GM23338 (cell line): ENCODE measurements at regions not wholly inside any gene's neighbourhood (a gene's known extent, or its start where the extent isn't known, plus 50 kb on each side); places are given as distances from the start of the nearest gene placed in this dataset.

Source experiments
- ATAC-seq: fragments of 200-7000 bp; cut with Tn5 transposase; 3 replicates; pipeline ENCODE4 v1.9.1; 2020
- DNase-seq: peaks from one replicate; pipeline ENCODE4 v3.0.0-alpha.2; 2015; ENCODE audit warnings: low spot score
- H2AFZ ChIP-seq: fragments of 200-600 bp; sonication (generic); 2 replicates; pipeline ENCODE4 v1.8.0; 2016; ENCODE audit warnings: antibody characterized with exemption, mild to moderate bottlenecking, moderate library complexity
- H3F3A ChIP-seq: fragments of 200-600 bp; sonication (generic); replicated peaks from 2 replicates; pipeline ENCODE4 v1.8.0; 2017; ENCODE audit warnings: antibody characterized with exemption, mixed run types, low read depth
- H3K27ac ChIP-seq: fragments of 200-600 bp; sonication (generic); 2 replicates; pipeline ENCODE4 v1.6.1; 2016; ENCODE audit warnings: low read depth
- H3K27me3 ChIP-seq: fragments of 200-600 bp; sonication (generic); 2 replicates; pipeline ENCODE4 v1.8.0; 2016; ENCODE audit warnings: mild to moderate bottlenecking, mixed run types, moderate library complexity; ENCODE audit not compliant: insufficient read depth
- H3K36me3 ChIP-seq: fragments of 200-600 bp; sonication (generic); 2 replicates; pipeline ENCODE4 v1.8.0; 2016; ENCODE audit warnings: mild to moderate bottlenecking; ENCODE audit not compliant: insufficient read depth
- H3K4me1 ChIP-seq: fragments of 200-600 bp; sonication (generic); 2 replicates; pipeline ENCODE4 v1.8.0; 2016; ENCODE audit warnings: mild to moderate bottlenecking, moderate library complexity; ENCODE audit not compliant: insufficient read depth
- H3K4me2 ChIP-seq: fragments of 200-600 bp; sonication (generic); 2 replicates; pipeline ENCODE4 v1.7.1; 2017; ENCODE audit warnings: mixed run types
- H3K4me3 ChIP-seq: fragments of 200-600 bp; sonication (generic); 2 replicates; pipeline ENCODE4 v1.6.1; 2016; ENCODE audit warnings: mixed run types
- H3K79me2 ChIP-seq: fragments of 200-600 bp; sonication (generic); replicated peaks from 2 replicates; pipeline ENCODE4 v1.8.0; 2017; ENCODE audit warnings: mild to moderate bottlenecking; ENCODE audit not compliant: insufficient read depth
- H3K9me2 ChIP-seq: fragments of 200-600 bp; sonication (generic); 2 replicates; pipeline ENCODE4 v1.8.0; 2017; ENCODE audit not compliant: insufficient read depth
- H4K20me1 ChIP-seq: fragments of 200-600 bp; sonication (generic); replicated peaks from 2 replicates; pipeline ENCODE4 v1.8.0; 2017; ENCODE audit warnings: mild to moderate bottlenecking; ENCODE audit not compliant: insufficient read depth
- H3K27ac Mint-ChIP-seq: 2 replicates; pipeline ENCODE4 v1.8.0; 2020; ENCODE audit warnings: inconsistent platforms, mild to moderate bottlenecking, moderate library complexity, mixed read lengths
- H3K27me3 Mint-ChIP-seq: 3 replicates; pipeline ENCODE4 v1.8.0; 2022; ENCODE audit warnings: low read depth, mild to moderate bottlenecking, moderate library complexity, mixed read lengths, inconsistent platforms; ENCODE audit not compliant: insufficient read depth, poor library complexity
- H3K36me3 Mint-ChIP-seq: 3 replicates; pipeline ENCODE4 v1.8.0; 2021; ENCODE audit warnings: low read depth, mild to moderate bottlenecking, inconsistent platforms, moderate library complexity, mixed read lengths
- H3K4me1 Mint-ChIP-seq: 3 replicates; pipeline ENCODE4 v1.8.0; 2020; ENCODE audit warnings: mild to moderate bottlenecking, inconsistent platforms, mixed read lengths
- H3K4me3 Mint-ChIP-seq: 3 replicates; pipeline ENCODE4 v1.8.0; 2021; ENCODE audit warnings: moderate library complexity, mild to moderate bottlenecking, inconsistent platforms, mixed read lengths
- H3K9me3 Mint-ChIP-seq: 3 replicates; pipeline ENCODE4 v1.8.0; 2020; ENCODE audit warnings: moderate library complexity, mild to moderate bottlenecking, inconsistent platforms, mixed read lengths
- CREB1 ChIP-seq: fragments of 250-450 bp; sonication (Bioruptor Pico); IDR thresholded peaks from 2 replicates; pipeline ENCODE4 v1.5.0; 2020; ENCODE audit warnings: low read depth, mild to moderate bottlenecking, moderate library complexity
- CTCF ChIP-seq, 2 experiments: fragments of 200-600 bp in 1 of 2; sonication (generic) in 1 of 2; conservative IDR thresholded peaks; 2 replicates each; pipeline versions ENCODE4 v1.5.1 to v1.6.1; 2016 to 2017; ENCODE audit warnings: antibody characterized with exemption in 2 of 2, low read depth in 2 of 2, mild to moderate bottlenecking in 2 of 2, moderate library complexity in 1 of 2
- JUNB ChIP-seq: IDR thresholded peaks from one replicate; pipeline ENCODE4 v1.6.1; 2016; ENCODE audit warnings: antibody characterized with exemption; ENCODE audit not compliant: unreplicated experiment
- NANOG ChIP-seq: IDR thresholded peaks from 2 replicates; pipeline ENCODE4 v1.6.1; 2016; ENCODE audit warnings: antibody characterized with exemption, borderline replicate concordance
- POLR2AphosphoS5 ChIP-seq: IDR thresholded peaks from 2 replicates; pipeline ENCODE4 v1.6.1; 2016; ENCODE audit warnings: antibody characterized with exemption, low read depth
- STAT1 ChIP-seq: IDR thresholded peaks from one replicate; pipeline ENCODE4 v1.6.1; 2016; ENCODE audit warnings: antibody characterized with exemption; ENCODE audit not compliant: unreplicated experiment
- ZNF114 ChIP-seq: fragments of 250-450 bp; sonication (Bioruptor Pico); IDR thresholded peaks from 2 replicates; pipeline ENCODE4 v1.5.0; 2020; ENCODE audit warnings: mild to moderate bottlenecking, moderate library complexity
- ZNF331 ChIP-seq: fragments of 250-450 bp; sonication (Bioruptor Pico); IDR thresholded peaks from 2 replicates; pipeline ENCODE4 v1.5.0; 2020; ENCODE audit warnings: low read depth, mild to moderate bottlenecking, moderate library complexity
- TF ChIP-seq, protein P1 (sequence below): fragments of 250-450 bp; sonication (Bioruptor Pico); IDR thresholded peaks from 2 replicates; pipeline ENCODE4 v1.5.0; 2020; ENCODE audit warnings: mild to moderate bottlenecking, moderate library complexity

- TF ChIP-seq, protein P1, sequence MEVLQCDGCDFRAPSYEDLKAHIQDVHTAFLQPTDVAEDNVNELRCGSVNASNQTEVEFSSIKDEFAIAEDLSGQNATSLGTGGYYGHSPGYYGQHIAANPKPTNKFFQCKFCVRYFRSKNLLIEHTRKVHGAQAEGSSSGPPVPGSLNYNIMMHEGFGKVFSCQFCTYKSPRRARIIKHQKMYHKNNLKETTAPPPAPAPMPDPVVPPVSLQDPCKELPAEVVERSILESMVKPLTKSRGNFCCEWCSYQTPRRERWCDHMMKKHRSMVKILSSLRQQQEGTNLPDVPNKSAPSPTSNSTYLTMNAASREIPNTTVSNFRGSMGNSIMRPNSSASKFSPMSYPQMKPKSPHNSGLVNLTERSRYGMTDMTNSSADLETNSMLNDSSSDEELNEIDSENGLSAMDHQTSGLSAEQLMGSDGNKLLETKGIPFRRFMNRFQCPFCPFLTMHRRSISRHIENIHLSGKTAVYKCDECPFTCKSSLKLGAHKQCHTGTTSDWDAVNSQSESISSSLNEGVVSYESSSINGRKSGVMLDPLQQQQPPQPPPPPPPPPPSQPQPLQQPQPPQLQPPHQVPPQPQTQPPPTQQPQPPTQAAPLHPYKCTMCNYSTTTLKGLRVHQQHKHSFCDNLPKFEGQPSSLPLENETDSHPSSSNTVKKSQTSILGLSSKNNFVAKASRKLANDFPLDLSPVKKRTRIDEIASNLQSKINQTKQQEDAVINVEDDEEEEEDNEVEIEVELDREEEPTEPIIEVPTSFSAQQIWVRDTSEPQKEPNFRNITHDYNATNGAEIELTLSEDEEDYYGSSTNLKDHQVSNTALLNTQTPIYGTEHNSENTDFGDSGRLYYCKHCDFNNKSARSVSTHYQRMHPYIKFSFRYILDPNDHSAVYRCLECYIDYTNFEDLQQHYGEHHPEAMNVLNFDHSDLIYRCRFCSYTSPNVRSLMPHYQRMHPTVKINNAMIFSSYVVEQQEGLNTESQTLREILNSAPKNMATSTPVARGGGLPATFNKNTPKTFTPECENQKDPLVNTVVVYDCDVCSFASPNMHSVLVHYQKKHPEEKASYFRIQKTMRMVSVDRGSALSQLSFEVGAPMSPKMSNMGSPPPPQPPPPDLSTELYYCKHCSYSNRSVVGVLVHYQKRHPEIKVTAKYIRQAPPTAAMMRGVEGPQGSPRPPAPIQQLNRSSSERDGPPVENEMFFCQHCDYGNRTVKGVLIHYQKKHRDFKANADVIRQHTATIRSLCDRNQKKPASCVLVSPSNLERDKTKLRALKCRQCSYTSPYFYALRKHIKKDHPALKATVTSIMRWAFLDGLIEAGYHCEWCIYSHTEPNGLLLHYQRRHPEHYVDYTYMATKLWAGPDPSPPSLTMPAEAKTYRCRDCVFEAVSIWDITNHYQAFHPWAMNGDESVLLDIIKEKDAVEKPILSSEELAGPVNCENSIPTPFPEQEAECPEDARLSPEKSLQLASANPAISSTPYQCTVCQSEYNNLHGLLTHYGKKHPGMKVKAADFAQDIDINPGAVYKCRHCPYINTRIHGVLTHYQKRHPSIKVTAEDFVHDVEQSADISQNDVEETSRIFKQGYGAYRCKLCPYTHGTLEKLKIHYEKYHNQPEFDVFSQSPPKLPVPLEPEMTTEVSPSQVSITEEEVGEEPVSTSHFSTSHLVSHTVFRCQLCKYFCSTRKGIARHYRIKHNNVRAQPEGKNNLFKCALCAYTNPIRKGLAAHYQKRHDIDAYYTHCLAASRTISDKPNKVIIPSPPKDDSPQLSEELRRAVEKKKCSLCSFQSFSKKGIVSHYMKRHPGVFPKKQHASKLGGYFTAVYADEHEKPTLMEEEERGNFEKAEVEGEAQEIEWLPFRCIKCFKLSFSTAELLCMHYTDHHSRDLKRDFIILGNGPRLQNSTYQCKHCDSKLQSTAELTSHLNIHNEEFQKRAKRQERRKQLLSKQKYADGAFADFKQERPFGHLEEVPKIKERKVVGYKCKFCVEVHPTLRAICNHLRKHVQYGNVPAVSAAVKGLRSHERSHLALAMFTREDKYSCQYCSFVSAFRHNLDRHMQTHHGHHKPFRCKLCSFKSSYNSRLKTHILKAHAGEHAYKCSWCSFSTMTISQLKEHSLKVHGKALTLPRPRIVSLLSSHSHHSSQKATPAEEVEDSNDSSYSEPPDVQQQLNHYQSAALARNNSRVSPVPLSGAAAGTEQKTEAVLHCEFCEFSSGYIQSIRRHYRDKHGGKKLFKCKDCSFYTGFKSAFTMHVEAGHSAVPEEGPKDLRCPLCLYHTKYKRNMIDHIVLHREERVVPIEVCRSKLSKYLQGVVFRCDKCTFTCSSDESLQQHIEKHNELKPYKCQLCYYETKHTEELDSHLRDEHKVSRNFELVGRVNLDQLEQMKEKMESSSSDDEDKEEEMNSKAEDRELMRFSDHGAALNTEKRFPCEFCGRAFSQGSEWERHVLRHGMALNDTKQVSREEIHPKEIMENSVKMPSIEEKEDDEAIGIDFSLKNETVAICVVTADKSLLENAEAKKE (CRISPR knock-in tag): no peak
- TF ChIP-seq ZNF114 (no peak), ZNF331 (CRISPR knock-in tag) (no peak), CREB1 (no peak), NANOG (no peak)
Measured at GRCh38 chr15:72994534-72995177, 57.6 kb upstream of the NEO1 start (continued).

- H3K79me2 ChIP-seq: no peaks in the 10 kb centered on the region
- H3K27me3 ChIP-seq: no peaks in the 10 kb centered on the region
- no peak for DNase-seq
- peak overlapping the region; percentile 89 for H2AFZ ChIP-seq
- no peaks in the 10 kb centered on the region for H3F3A ChIP-seq
- ATAC-seq: no peak; the same call in 2 of the 3 replicates
- H3K4me2 ChIP-seq: no peak overlapping the region
- Mint-ChIP-seq H3K36me3 (no peaks in the 10 kb centered on the region), H3K9me3 (no peaks in the 10 kb centered on the region), H3K27me3 (peaks cover 5% of the 10 kb centered on the region), H3K4me3 (no peak overlapping the region), H3K27ac (no peak overlapping the region), H3K4me1 (peaks cover 2% of the 10 kb centered on the region; the same call in 1 of the 3 replicates)
- no peaks in the 10 kb centered on the region for H3K36me3 ChIP-seq
- H4K20me1 ChIP-seq: no peaks in the 10 kb centered on the region
- no peak overlapping the region for H3K27ac ChIP-seq
- no peaks in the 10 kb centered on the region for H3K4me1 ChIP-seq
- H3K4me3 ChIP-seq: no peak overlapping the region
- H3K9me2 ChIP-seq: no peaks in the 10 kb centered on the region
- no peak for TF ChIP-seq ZNF114
- TF ChIP-seq CTCF (conservative IDR thresholded peaks at IDR 0.05; ENCODE audit: low read depth in 2 of 2): no peak
- no peak for TF ChIP-seq STAT1
- no peak for TF ChIP-seq JUNB
- no peak for TF ChIP-seq POLR2AphosphoS5
- TF ChIP-seq CREB1: no peak
Measured at GRCh38 chr15:72992841-72993252, 59.4 kb upstream of the NEO1 start.
